ENCODE measurements at regions not wholly inside any gene's neighbourhood (a gene's known extent, or its start where the extent isn't known, plus 50 kb on each side); places are given as distances from the start of the nearest gene placed in this dataset.

- Histone ChIP-seq H3K27ac (no peak overlapping the region), H3K9me3 (ENCODE audit: severe bottlenecking) (no peaks in the 10 kb centered on the region), H3K4me3 (ENCODE audit: low read depth, low read length) (no peak overlapping the region), H3K36me3 (no peaks in the 10 kb centered on the region), H3K27me3 (ENCODE audit: insufficient read depth, low read depth, severe bottlenecking) (peaks cover 51% of the 10 kb centered on the region)
- DNase-seq = no peak
- TF ChIP-seq CTCF (IDR thresholded peaks at IDR 0.05; ENCODE audit: low read depth, low read length) = no peak
Observed at GRCh38 chr10:44067432-44067831, 317.5 kb downstream of the CXCL12 start.

DNA sequence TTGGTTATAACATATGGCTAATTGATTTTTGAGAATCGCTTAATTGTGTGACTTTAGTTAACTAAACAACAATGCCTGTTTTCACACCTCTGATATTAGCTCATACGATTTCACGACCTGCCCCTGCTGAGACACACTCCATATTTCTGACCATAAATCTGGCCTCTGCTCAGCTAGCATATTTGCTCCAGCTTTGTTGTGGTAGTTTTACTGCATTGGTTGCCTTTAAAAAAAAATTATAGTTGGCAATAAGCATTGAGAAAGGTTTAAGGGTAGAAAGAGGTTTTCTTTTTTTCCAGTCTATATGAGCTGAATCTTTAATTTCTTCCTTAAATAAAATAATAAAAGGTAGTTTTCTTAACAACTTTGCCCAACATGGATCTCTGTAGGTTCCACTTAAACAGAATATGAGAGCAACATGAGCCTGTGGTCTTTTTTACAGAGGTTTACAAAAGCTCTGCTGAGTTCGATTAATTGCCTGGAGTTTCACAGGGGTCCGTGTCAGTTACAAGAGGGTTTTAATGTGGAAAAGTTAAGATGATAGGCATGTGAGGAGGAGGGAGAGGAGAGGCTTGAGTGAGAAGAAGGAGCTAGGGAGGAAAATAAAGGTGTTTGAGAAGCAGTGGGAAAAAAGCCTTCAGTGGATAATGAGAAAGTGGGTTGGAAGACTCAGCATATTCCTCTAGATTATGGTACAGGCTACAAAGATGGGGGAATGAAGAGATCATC lies 318.2 kb downstream of the CXCL12 start:
- DNase-seq = no peak
- H3K4me3 ChIP-seq (ENCODE audit: low read depth, low read length) = no peak overlapping the region
- no peaks in the 10 kb centered on the region for H3K9me3 ChIP-seq (ENCODE audit: severe bottlenecking)
- H3K27ac ChIP-seq = no peak overlapping the region
- peaks cover 54% of the 10 kb centered on the region for H3K27me3 ChIP-seq (ENCODE audit: insufficient read depth, low read depth, severe bottlenecking)
- TF ChIP-seq CTCF (IDR thresholded peaks at IDR 0.05; ENCODE audit: low read depth, low read length) = no peak
- H3K36me3 ChIP-seq = no peaks in the 10 kb centered on the region

GRCh38 chr10:44065788-44066526 lies 318.9 kb downstream of the CXCL12 start:
- H3K9me3 ChIP-seq (ENCODE audit: severe bottlenecking) = no peaks in the 10 kb centered on the region
- no peaks in the 10 kb centered on the region for H3K36me3 ChIP-seq
- H3K27ac ChIP-seq = no peak overlapping the region
- no peak overlapping the region for H3K4me3 ChIP-seq (ENCODE audit: low read depth, low read length)
- DNase-seq = no peak
- no peak for TF ChIP-seq CTCF (IDR thresholded peaks at IDR 0.05; ENCODE audit: low read depth, low read length)
- peaks cover 55% of the 10 kb centered on the region for H3K27me3 ChIP-seq (ENCODE audit: insufficient read depth, low read depth, severe bottlenecking)

DNA sequence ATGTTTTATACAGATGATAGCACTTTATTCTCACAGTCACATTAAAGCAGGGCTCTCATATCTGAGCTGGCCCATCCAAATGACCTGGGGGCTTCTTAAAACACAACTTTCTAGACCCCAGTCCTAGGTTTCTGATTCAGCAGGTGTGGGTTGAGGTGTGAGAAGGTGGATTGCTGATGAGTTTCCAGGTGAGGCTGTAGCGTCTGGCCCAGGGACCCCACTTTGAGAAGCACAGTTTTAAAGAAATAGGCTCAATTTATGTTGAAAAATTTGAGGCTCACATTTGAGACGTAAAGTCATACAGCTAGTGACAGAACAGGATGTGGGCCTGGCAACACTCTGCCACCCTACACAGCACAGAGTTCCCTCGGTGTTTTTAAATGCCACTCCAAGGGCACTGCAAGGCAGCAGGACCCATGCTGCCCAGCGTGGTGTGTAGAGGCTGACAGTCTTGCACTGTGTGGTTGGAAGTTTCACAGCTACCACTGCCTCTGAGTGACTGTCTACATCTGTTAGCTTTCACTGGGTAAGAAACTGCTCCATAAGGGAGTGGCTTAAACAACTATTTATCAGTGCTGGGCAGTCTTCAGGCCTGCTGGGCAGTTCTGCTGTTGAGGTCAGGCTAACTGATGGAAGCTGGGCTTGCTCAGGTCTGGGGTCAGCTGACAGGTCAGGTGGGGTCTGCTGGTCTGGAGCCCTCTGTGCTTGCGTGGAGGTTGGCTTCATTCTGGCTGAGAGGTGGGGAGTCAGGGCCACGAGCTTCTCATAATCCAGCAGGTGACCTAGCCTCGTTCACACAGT lies 319.7 kb downstream of the CXCL12 start:
- H3K27me3 ChIP-seq (ENCODE audit: insufficient read depth, low read depth, severe bottlenecking) = peaks cover 63% of the 10 kb centered on the region
- no peak overlapping the region for H3K27ac ChIP-seq
- DNase-seq = no peak
- H3K36me3 ChIP-seq = no peaks in the 10 kb centered on the region
- no peak for TF ChIP-seq CTCF (IDR thresholded peaks at IDR 0.05; ENCODE audit: low read depth, low read length)
- no peaks in the 10 kb centered on the region for H3K9me3 ChIP-seq (ENCODE audit: severe bottlenecking)
- H3K4me3 ChIP-seq (ENCODE audit: low read depth, low read length) = no peak overlapping the region

DNA sequence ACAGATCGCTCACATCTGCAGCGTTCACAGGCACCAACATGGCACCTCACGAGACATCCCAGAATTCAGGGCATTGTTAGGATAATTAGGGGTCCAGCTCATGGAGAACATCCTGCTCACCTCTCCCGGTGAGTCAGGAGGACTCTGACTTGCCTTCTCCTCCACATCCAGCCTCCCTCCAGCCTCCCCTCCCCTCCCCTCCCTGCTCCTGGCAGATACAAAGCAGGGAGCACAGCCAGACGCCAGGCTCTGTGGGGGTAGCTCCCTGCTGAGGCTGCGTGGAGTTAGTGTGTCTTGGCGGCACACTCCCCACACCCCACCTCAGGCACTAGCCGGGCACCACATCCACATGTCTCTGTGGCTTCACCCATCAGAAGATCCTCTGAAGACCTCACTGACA lies 320.6 kb downstream of the CXCL12 start:
- H3K9me3 ChIP-seq (ENCODE audit: severe bottlenecking) = no peaks in the 10 kb centered on the region
- no peak for DNase-seq
- TF ChIP-seq CTCF (IDR thresholded peaks at IDR 0.05; ENCODE audit: low read depth, low read length) = no peak
- H3K4me3 ChIP-seq (ENCODE audit: low read depth, low read length) = no peak overlapping the region
- peaks cover 71% of the 10 kb centered on the region for H3K27me3 ChIP-seq (ENCODE audit: insufficient read depth, low read depth, severe bottlenecking)
- H3K27ac ChIP-seq = no peak overlapping the region
- no peaks in the 10 kb centered on the region for H3K36me3 ChIP-seq

All from WERI-Rb-1 (cell line).